GM19463 (cell line): ENCODE measurements at regions not wholly inside any gene's neighbourhood (a gene's known extent, or its start where the extent isn't known, plus 50 kb on each side); places are given as distances from the start of the nearest gene placed in this dataset.
"Not testable (repeated sequence)": the region's sequence is repeated elsewhere in the genome, so short reads cannot be mapped to it uniquely, and the experiment has no call there.

Experiments used
- ATAC-seq: cut with Tn5 transposase; IDR thresholded peaks from one replicate; pipeline ENCODE4 v1.9.1; 2021; ENCODE audit warnings: mild to moderate bottlenecking, moderate library complexity; ENCODE audit not compliant: unreplicated experiment

GRCh38 chr6:135701426-135701825 is 150.1 kb upstream of the PDE7B start:
- ATAC-seq, result no peak

GRCh38 chr6:135703007-135703406 is 148.5 kb upstream of the PDE7B start:
- no peak for ATAC-seq

GRCh38 chr6:135703621-135704020 is 147.9 kb upstream of the PDE7B start:
- ATAC-seq, result peak; percentile 97

GRCh38 chr6:135707426-135707825 is 144.1 kb upstream of the PDE7B start:
- ATAC-seq, result no peak

GRCh38 chr6:135710042-135710441 is 141.5 kb upstream of the PDE7B start:
- ATAC-seq, result no peak

GRCh38 chr6:135722190-135722589 is 129.3 kb upstream of the PDE7B start:
- no peak for ATAC-seq

GRCh38 chr6:135722679-135723078 is 128.8 kb upstream of the PDE7B start:
- peak; percentile 91 for ATAC-seq

GRCh38 chr6:135728589-135728988 is 122.9 kb upstream of the PDE7B start:
- ATAC-seq, result no peak

GRCh38 chr6:135731116-135731515 is 120.4 kb upstream of the PDE7B start:
- ATAC-seq, result no peak

- not testable (repeated sequence) for ATAC-seq
Measured at GRCh38 chr6:135736351-135736750, 115.2 kb upstream of the PDE7B start.

- no peak for ATAC-seq
Measured at GRCh38 chr6:135738636-135739035, 112.9 kb upstream of the PDE7B start.

- ATAC-seq, result no peak
Measured at GRCh38 chr6:135739288-135739687, 112.2 kb upstream of the PDE7B start.

GRCh38 chr6:135740580-135740979 is 110.9 kb upstream of the PDE7B start:
- ATAC-seq, result no peak

- no peak for ATAC-seq
Measured at GRCh38 chr6:135743476-135743875, 108.0 kb upstream of the PDE7B start.

GRCh38 chr6:135748189-135748588 is 103.3 kb upstream of the PDE7B start:
- ATAC-seq, result no peak

GRCh38 chr6:135750081-135750480 is 101.4 kb upstream of the PDE7B start:
- ATAC-seq, result no peak

- no peak for ATAC-seq
Measured at GRCh38 chr6:135753196-135753595, 98.3 kb upstream of the PDE7B start.

- ATAC-seq, result no peak
Measured at GRCh38 chr6:135759831-135760230, 91.7 kb upstream of the PDE7B start.

- ATAC-seq, result no peak
Measured at GRCh38 chr6:135774006-135774405, 77.5 kb upstream of the PDE7B start.

- ATAC-seq, result no peak
Measured at GRCh38 chr6:135779213-135779612, 72.3 kb upstream of the PDE7B start.

GRCh38 chr6:135780326-135780725 is 71.2 kb upstream of the PDE7B start:
- ATAC-seq, result no peak

GRCh38 chr6:135782546-135782945 is 69.0 kb upstream of the PDE7B start:
- no peak for ATAC-seq

GRCh38 chr6:135784507-135784906 is 67.0 kb upstream of the PDE7B start:
- no peak for ATAC-seq
